ENCODE measurements at regions not wholly inside any gene's neighbourhood (a gene's known extent, or its start where the extent isn't known, plus 50 kb on each side); places are given as distances from the start of the nearest gene placed in this dataset.

- no peak for DNase-seq
These were observed 933.1 kb downstream of the SQOR start for GRCh38 chr15:46567968-46568367.

- DNase-seq, result no peak
These were observed 935.0 kb downstream of the SQOR start for GRCh38 chr15:46569781-46570180.

GRCh38 chr15:46576646-46577395 lies 942.0 kb downstream of the SQOR start:
- no peak for DNase-seq

- no peak for DNase-seq
These were observed 942.9 kb downstream of the SQOR start for GRCh38 chr15:46577767-46578166.

GRCh38 chr15:46580487-46580886 lies 945.7 kb downstream of the SQOR start:
- DNase-seq, result no peak

- no peak for DNase-seq
These were observed 946.1 kb downstream of the SQOR start for GRCh38 chr15:46580924-46581323.

GRCh38 chr15:46589088-46589487 lies 954.3 kb downstream of the SQOR start:
- no peak for DNase-seq

GRCh38 chr15:46591462-46591861 lies 956.6 kb downstream of the SQOR start:
- DNase-seq, result no peak

GRCh38 chr15:46595016-46595415 lies 960.2 kb downstream of the SQOR start:
- no peak for DNase-seq

GRCh38 chr15:46607077-46607476 lies 972.2 kb downstream of the SQOR start:
- DNase-seq, result peak in 1 of 2 experiments; percentile 7

GRCh38 chr15:46616033-46616432 lies 981.2 kb downstream of the SQOR start:
- no peak for DNase-seq

- DNase-seq, result no peak
These were observed 982.7 kb downstream of the SQOR start for GRCh38 chr15:46617507-46617906.

- no peak for DNase-seq
These were observed 984.2 kb downstream of the SQOR start for GRCh38 chr15:46618984-46619383.

- DNase-seq, result no peak
These were observed 985.7 kb downstream of the SQOR start for GRCh38 chr15:46620392-46621013.

GRCh38 chr15:46622851-46623250 lies 988.0 kb downstream of the SQOR start:
- DNase-seq, result no peak

- DNase-seq, result no peak
These were observed 1001.4 kb downstream of the SQOR start for GRCh38 chr15:46636206-46636605.

- DNase-seq, result no peak
These were observed 1010.0 kb downstream of the SQOR start for GRCh38 chr15:46644501-46645481.

GRCh38 chr15:46646490-46646889 lies 1011.7 kb downstream of the SQOR start:
- no peak for DNase-seq

GRCh38 chr15:46647046-46647445 lies 1012.2 kb downstream of the SQOR start:
- DNase-seq, result no peak

GRCh38 chr15:46652266-46652665 lies 1017.4 kb downstream of the SQOR start:
- no peak for DNase-seq

- DNase-seq, result no peak
These were observed 1020.2 kb downstream of the SQOR start for GRCh38 chr15:46654993-46655392.

GRCh38 chr15:46660096-46660842 lies 1025.4 kb downstream of the SQOR start:
- no peak for DNase-seq

GRCh38 chr15:46670258-46670657 lies 1035.4 kb downstream of the SQOR start:
- no peak for DNase-seq
